NB4 (cell line): ENCODE measurements at regions not wholly inside any gene's neighbourhood (a gene's known extent, or its start where the extent isn't known, plus 50 kb on each side); places are given as distances from the start of the nearest gene placed in this dataset.

Experiments used
- TF ChIP-seq, protein P1 (sequence below): IDR thresholded peaks from 2 replicates; pipeline ENCODE4 v1.6.1; 2011; ENCODE audit warnings: low read depth, low read length
- TF ChIP-seq, protein P2 (sequence below): IDR thresholded peaks from one replicate; pipeline ENCODE4 v1.5.1; 2012; ENCODE audit warnings: low read depth, low read length

DNA sequence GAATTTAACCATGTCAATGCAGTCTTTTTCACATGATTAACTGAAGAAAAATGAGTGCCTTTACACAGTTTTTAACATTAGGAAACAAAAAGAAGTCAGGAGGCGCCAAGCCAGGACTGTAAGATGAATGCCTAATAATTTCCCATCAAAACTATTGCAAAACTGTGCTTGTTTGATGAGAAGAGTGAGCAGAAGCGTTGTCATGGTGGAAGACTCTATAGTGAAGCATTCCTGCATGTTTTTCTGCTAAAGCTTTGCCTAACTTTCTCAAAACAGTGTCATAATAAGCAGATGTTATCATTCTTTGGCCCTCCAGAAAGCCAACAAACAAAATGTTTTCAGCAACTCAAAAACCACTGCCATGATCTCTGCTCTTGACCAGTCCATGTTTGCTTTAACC lies 156.8 kb upstream of the CDIN1 start:
- TF ChIP-seq, protein P1, sequence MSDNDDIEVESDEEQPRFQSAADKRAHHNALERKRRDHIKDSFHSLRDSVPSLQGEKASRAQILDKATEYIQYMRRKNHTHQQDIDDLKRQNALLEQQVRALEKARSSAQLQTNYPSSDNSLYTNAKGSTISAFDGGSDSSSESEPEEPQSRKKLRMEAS: no peak
- TF ChIP-seq, protein P2, sequence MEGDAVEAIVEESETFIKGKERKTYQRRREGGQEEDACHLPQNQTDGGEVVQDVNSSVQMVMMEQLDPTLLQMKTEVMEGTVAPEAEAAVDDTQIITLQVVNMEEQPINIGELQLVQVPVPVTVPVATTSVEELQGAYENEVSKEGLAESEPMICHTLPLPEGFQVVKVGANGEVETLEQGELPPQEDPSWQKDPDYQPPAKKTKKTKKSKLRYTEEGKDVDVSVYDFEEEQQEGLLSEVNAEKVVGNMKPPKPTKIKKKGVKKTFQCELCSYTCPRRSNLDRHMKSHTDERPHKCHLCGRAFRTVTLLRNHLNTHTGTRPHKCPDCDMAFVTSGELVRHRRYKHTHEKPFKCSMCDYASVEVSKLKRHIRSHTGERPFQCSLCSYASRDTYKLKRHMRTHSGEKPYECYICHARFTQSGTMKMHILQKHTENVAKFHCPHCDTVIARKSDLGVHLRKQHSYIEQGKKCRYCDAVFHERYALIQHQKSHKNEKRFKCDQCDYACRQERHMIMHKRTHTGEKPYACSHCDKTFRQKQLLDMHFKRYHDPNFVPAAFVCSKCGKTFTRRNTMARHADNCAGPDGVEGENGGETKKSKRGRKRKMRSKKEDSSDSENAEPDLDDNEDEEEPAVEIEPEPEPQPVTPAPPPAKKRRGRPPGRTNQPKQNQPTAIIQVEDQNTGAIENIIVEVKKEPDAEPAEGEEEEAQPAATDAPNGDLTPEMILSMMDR: no peak
